Hypothalamus (tissue), 51 donors: ENCODE measurements at regions not wholly inside any gene's neighbourhood (a gene's known extent, or its start where the extent isn't known, plus 50 kb on each side); places are given as distances from the start of the nearest gene placed in this dataset.

Experiments used
- DNase-seq, 51 donors: peaks; one replicate each; lab custom pipeline; 2025; lab: John Stamatoyannopoulos, UW

- no peak for DNase-seq
These were observed 874.1 kb downstream of the GRM8 start for GRCh38 chr7:126378642-126379041.

- DNase-seq, result no peak
These were observed 882.6 kb downstream of the GRM8 start for GRCh38 chr7:126370038-126370668.

- DNase-seq, result no peak
These were observed 890.0 kb downstream of the GRM8 start for GRCh38 chr7:126362746-126363145.

GRCh38 chr7:126361183-126361582 is 891.6 kb downstream of the GRM8 start:
- DNase-seq, result no peak

- DNase-seq, result no peak
These were observed 912.9 kb downstream of the GRM8 start for GRCh38 chr7:126339813-126340212.

GRCh38 chr7:126305671-126306070 is 947.1 kb downstream of the GRM8 start:
- DNase-seq, result no peak

- no peak for DNase-seq
These were observed 948.8 kb downstream of the GRM8 start for GRCh38 chr7:126303926-126304325.

- no peak for DNase-seq
These were observed 950.1 kb downstream of the GRM8 start for GRCh38 chr7:126302639-126303038.

GRCh38 chr7:126286317-126286716 is 966.4 kb downstream of the GRM8 start:
- no peak for DNase-seq

GRCh38 chr7:126236261-126236660 is 1016.5 kb downstream of the GRM8 start:
- no peak for DNase-seq

- no peak for DNase-seq
These were observed 1024.2 kb downstream of the GRM8 start for GRCh38 chr7:126228356-126229061.

GRCh38 chr7:126227643-126228042 is 1025.1 kb downstream of the GRM8 start:
- DNase-seq, result no peak

GRCh38 chr7:126227055-126227454 is 1025.7 kb downstream of the GRM8 start:
- DNase-seq, result no peak

- no peak for DNase-seq
These were observed 1029.0 kb downstream of the GRM8 start for GRCh38 chr7:126223729-126224128.

- no peak for DNase-seq
These were observed 1030.0 kb downstream of the GRM8 start for GRCh38 chr7:126222782-126223181.

- DNase-seq, result no peak
These were observed 1037.0 kb downstream of the GRM8 start for GRCh38 chr7:126215785-126216184.

- no peak for DNase-seq
These were observed 1038.9 kb downstream of the GRM8 start for GRCh38 chr7:126213876-126214275.

GRCh38 chr7:126211875-126212274 is 1040.9 kb downstream of the GRM8 start:
- DNase-seq, result no peak

GRCh38 chr7:126210707-126211106 is 1042.0 kb downstream of the GRM8 start:
- no peak for DNase-seq

- DNase-seq, result no peak
These were observed 1049.6 kb downstream of the GRM8 start for GRCh38 chr7:126203185-126203584.

GRCh38 chr7:126202177-126202576 is 1050.6 kb downstream of the GRM8 start:
- no peak for DNase-seq

GRCh38 chr7:126185959-126186580 is 1066.7 kb downstream of the GRM8 start:
- no peak for DNase-seq
